ENCODE measurements at regions not wholly inside any gene's neighbourhood (a gene's known extent, or its start where the extent isn't known, plus 50 kb on each side); places are given as distances from the start of the nearest gene placed in this dataset.

DNA sequence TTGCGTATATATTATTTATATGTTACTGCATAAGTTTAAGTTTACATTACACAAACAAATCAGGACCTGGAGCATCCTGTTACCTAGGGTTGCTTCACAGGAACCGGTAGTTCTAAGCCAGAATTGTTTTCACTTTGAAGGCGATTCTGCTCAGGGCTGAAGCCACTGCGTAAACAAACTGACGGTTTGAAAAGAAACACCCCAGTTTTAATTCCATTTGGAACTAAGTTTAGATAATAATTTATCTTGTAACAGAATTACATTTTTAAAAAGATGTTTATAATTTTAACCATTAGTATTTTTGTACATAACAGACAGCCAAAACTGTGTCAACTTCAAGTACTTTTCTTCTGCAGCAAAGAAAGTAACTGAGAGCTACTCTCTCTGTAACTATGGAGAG, 282.1 kb upstream of the LYPLAL1 start:
- Mint-ChIP-seq H3K4me1 (ENCODE audit: insufficient read depth, unreplicated experiment) (peaks cover 18% of the 10 kb centered on the region), H3K4me3 (ENCODE audit: unreplicated experiment) (no peak overlapping the region), H3K9me3 (ENCODE audit: unreplicated experiment) (no peaks in the 10 kb centered on the region), H3K36me3 (ENCODE audit: insufficient read depth, unreplicated experiment) (no peaks in the 10 kb centered on the region), H3K27me3 (ENCODE audit: insufficient read depth, unreplicated experiment) (no peaks in the 10 kb centered on the region), H3K27ac (ENCODE audit: low read depth, unreplicated experiment) (no peak overlapping the region)
- BruUV-seq (replicated peaks), result no TSS peak
- ChIA-PET CTCF (interaction anchor here (0.6 kb wide), 2 partner anchors 96 to 1378 kb away, joined by 3 to 5 read pairs; no protein-coding TSS in a partner anchor), POLR2A (no interaction called here)
- TF ChIP-seq, protein P1, sequence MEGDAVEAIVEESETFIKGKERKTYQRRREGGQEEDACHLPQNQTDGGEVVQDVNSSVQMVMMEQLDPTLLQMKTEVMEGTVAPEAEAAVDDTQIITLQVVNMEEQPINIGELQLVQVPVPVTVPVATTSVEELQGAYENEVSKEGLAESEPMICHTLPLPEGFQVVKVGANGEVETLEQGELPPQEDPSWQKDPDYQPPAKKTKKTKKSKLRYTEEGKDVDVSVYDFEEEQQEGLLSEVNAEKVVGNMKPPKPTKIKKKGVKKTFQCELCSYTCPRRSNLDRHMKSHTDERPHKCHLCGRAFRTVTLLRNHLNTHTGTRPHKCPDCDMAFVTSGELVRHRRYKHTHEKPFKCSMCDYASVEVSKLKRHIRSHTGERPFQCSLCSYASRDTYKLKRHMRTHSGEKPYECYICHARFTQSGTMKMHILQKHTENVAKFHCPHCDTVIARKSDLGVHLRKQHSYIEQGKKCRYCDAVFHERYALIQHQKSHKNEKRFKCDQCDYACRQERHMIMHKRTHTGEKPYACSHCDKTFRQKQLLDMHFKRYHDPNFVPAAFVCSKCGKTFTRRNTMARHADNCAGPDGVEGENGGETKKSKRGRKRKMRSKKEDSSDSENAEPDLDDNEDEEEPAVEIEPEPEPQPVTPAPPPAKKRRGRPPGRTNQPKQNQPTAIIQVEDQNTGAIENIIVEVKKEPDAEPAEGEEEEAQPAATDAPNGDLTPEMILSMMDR (IDR thresholded peaks at IDR 0.05; ENCODE audit: unreplicated experiment), result no peak
- DNase-seq (ENCODE audit: unreplicated experiment), result no peak
- intact Hi-C loops (cut with micrococcal nuclease), result no loop called here

DNA sequence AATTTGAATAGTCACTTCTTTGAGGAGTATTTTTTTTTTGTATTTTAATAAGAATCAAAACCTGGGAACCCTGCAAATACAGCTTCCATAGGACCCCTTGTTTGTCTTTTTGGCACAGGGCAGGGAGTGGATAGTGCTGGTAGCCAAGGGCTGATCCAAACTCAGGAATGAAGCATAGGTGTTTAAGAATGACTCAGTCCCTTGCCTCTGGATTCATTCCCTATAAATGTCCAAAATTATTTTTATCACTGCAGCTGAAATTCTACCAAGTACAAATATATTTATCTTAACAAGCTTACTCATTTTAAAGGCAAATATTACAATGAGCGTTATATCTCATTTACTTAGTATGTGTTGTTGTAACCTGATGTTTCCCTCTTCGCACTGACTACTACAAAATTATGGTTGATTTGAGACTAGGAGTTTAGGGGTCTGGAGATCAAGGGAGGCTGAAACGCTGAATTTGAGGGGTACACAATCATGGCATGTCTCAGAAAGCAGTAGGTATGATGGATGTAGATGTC, 278.6 kb upstream of the LYPLAL1 start:
- Mint-ChIP-seq H3K27me3 (ENCODE audit: insufficient read depth, unreplicated experiment) (no peaks in the 10 kb centered on the region), H3K36me3 (ENCODE audit: insufficient read depth, unreplicated experiment) (no peaks in the 10 kb centered on the region), H3K9me3 (ENCODE audit: unreplicated experiment) (no peaks in the 10 kb centered on the region), H3K27ac (ENCODE audit: low read depth, unreplicated experiment) (no peak overlapping the region), H3K4me3 (ENCODE audit: unreplicated experiment) (no peak overlapping the region), H3K4me1 (ENCODE audit: insufficient read depth, unreplicated experiment) (peaks cover 5% of the 10 kb centered on the region)
- ChIA-PET CTCF (interaction anchor here (0.6 to 1.2 kb wide), 7 partner anchors 13 to 167 kb away, joined by 3 to 7 read pairs (median 4); no protein-coding TSS in a partner anchor), POLR2A (no interaction called here)
- no peak for DNase-seq (ENCODE audit: unreplicated experiment)
- BruUV-seq (replicated peaks), result no TSS peak
- TF ChIP-seq, protein P1 (IDR thresholded peaks at IDR 0.05; ENCODE audit: unreplicated experiment), result no peak
- intact Hi-C loops (cut with micrococcal nuclease), result no loop called here

DNA sequence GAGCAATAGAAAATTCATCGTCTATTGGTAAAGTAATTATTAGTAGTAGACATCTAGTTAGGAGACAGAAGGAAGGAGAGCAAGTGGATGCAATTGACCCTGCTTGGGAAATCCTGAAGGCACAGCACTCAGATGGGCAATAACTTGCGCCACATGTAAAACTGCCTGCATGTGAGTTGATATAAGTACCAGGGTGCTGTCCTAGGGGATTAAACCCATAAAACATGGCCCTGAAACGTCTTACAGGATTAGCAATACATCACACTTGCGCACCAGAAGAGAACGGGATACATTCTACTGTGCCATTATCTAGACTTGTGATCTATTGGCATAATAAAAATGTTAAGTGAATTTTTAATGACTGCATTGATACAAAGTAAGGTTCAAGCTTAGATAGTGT, 277.5 kb upstream of the LYPLAL1 start:
- intact Hi-C loops (cut with micrococcal nuclease), result no loop called here
- POLR2A ChIA-PET, result no interaction called here
- no peak overlapping the region for H3K4me3 Mint-ChIP-seq (ENCODE audit: unreplicated experiment)

DNA sequence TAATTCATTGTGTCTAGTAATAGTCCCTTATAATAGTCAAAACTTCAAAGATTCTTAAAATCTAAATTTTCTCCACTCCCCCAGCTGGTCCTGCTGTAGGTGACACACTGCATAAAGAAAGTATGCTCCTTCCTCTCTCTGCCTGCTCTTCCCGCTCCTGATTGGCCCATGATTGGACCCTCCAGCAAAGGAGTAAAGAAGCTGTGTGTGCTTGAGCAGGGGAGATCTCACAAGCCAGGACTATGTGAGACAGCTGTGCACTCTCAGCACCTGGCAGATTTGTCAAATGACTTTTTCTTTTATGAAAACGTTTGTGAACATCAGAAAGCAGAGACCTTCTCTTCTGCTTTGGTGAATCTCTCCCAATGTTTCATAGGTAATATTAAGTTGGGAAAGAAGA, 274.8 kb upstream of the LYPLAL1 start:
- intact Hi-C loops (cut with micrococcal nuclease), result no loop called here
- POLR2A ChIA-PET, result no interaction called here
- no peak overlapping the region for H3K27ac Mint-ChIP-seq (ENCODE audit: low read depth, unreplicated experiment)
- no TSS peak for BruUV-seq (replicated peaks)
- no peaks in the 10 kb centered on the region for H3K36me3 Mint-ChIP-seq (ENCODE audit: insufficient read depth, unreplicated experiment)
- peaks cover 5% of the 10 kb centered on the region for H3K4me1 Mint-ChIP-seq (ENCODE audit: insufficient read depth, unreplicated experiment)
- CTCF ChIA-PET, result interaction anchor here (1.1 kb wide), 1 partner anchor 16 kb away, joined by 3 read pairs; no protein-coding TSS in a partner anchor
- TF ChIP-seq, protein P1 (IDR thresholded peaks at IDR 0.05; ENCODE audit: unreplicated experiment), result no peak
- H3K9me3 Mint-ChIP-seq (ENCODE audit: unreplicated experiment), result no peaks in the 10 kb centered on the region
- no peaks in the 10 kb centered on the region for H3K27me3 Mint-ChIP-seq (ENCODE audit: insufficient read depth, unreplicated experiment)
- no peak for DNase-seq (ENCODE audit: unreplicated experiment)
- no peak overlapping the region for H3K4me3 Mint-ChIP-seq (ENCODE audit: unreplicated experiment)

More for the DNA sequence above, 277.5 kb upstream of the LYPLAL1 start:
- CTCF ChIA-PET, result interaction anchor here (0.6 to 1.3 kb wide), 2 partner anchors 20 to 923 kb away, joined by 3 to 4 read pairs; no protein-coding TSS in a partner anchor
- DNase-seq (ENCODE audit: unreplicated experiment), result no peak
- BruUV-seq (replicated peaks), result no TSS peak
- TF ChIP-seq, protein P1 (IDR thresholded peaks at IDR 0.05; ENCODE audit: unreplicated experiment), result no peak
- Mint-ChIP-seq H3K27me3 (ENCODE audit: insufficient read depth, unreplicated experiment) (no peaks in the 10 kb centered on the region), H3K9me3 (ENCODE audit: unreplicated experiment) (no peaks in the 10 kb centered on the region), H3K36me3 (ENCODE audit: insufficient read depth, unreplicated experiment) (no peaks in the 10 kb centered on the region), H3K27ac (ENCODE audit: low read depth, unreplicated experiment) (no peak overlapping the region), H3K4me1 (ENCODE audit: insufficient read depth, unreplicated experiment) (peaks cover 5% of the 10 kb centered on the region)
